GM18951 (cell line): ENCODE measurements at regions not wholly inside any gene's neighbourhood (a gene's known extent, or its start where the extent isn't known, plus 50 kb on each side); places are given as distances from the start of the nearest gene placed in this dataset.

Source experiments
- POLR2A ChIP-seq: IDR thresholded peaks from 4 replicates; pipeline ENCODE4 v1.6.1; 2011; ENCODE audit warnings: mild to moderate bottlenecking; ENCODE audit not compliant: insufficient read length, insufficient read depth; ENCODE audit errors: extremely low read depth
- in situ Hi-C: fragments of 300-500 bp; cut with MboI; formaldehyde crosslinking; loops from one replicate; pipeline ENCODE4 v1.12.0; 2022; ENCODE audit warnings: low sequenced_read_pairs, mixed read lengths, inconsistent platforms; ENCODE audit not compliant: unreplicated experiment

- in situ Hi-C loops: no loop called here
- TF ChIP-seq POLR2A: no peak
Measured at GRCh38 chr4:160265836-160266235, 1163.0 kb downstream of the RAPGEF2 start.

GRCh38 chr4:160276785-160277325, 1174.0 kb downstream of the RAPGEF2 start:
- in situ Hi-C loops: no loop called here
- no peak for TF ChIP-seq POLR2A

GRCh38 chr4:160283081-160283480, 1180.2 kb downstream of the RAPGEF2 start:
- no peak for TF ChIP-seq POLR2A
- in situ Hi-C loops: no loop called here

GRCh38 chr4:160284516-160284915, 1181.6 kb downstream of the RAPGEF2 start:
- no peak for TF ChIP-seq POLR2A
- in situ Hi-C loops: no loop called here

GRCh38 chr4:160286051-160286450, 1183.2 kb downstream of the RAPGEF2 start:
- in situ Hi-C loops: no loop called here
- no peak for TF ChIP-seq POLR2A

- no peak for TF ChIP-seq POLR2A
- in situ Hi-C loops: no loop called here
Measured at GRCh38 chr4:160296476-160296875, 1193.6 kb downstream of the RAPGEF2 start.

- in situ Hi-C loops: no loop called here
- TF ChIP-seq POLR2A: no peak
Measured at GRCh38 chr4:160299177-160299576, 1196.3 kb downstream of the RAPGEF2 start.

GRCh38 chr4:160299608-160300007, 1196.7 kb downstream of the RAPGEF2 start:
- no peak for TF ChIP-seq POLR2A
- in situ Hi-C loops: no loop called here

GRCh38 chr4:160316036-160316435, 1213.2 kb downstream of the RAPGEF2 start:
- no peak for TF ChIP-seq POLR2A
- in situ Hi-C loops: no loop called here

- in situ Hi-C loops: no loop called here
- no peak for TF ChIP-seq POLR2A
Measured at GRCh38 chr4:160318567-160319220, 1215.8 kb downstream of the RAPGEF2 start.

GRCh38 chr4:160319221-160319867, 1216.5 kb downstream of the RAPGEF2 start:
- no peak for TF ChIP-seq POLR2A
- in situ Hi-C loops: no loop called here

- TF ChIP-seq POLR2A: no peak
- in situ Hi-C loops: no loop called here
Measured at GRCh38 chr4:160319868-160320260, 1217.0 kb downstream of the RAPGEF2 start.

GRCh38 chr4:160326110-160326509, 1223.2 kb downstream of the RAPGEF2 start:
- in situ Hi-C loops: no loop called here
- TF ChIP-seq POLR2A: no peak

GRCh38 chr4:160347197-160347596, 1244.3 kb downstream of the RAPGEF2 start:
- in situ Hi-C loops: no loop called here
- TF ChIP-seq POLR2A: no peak
